AG08395 (cell line): ENCODE measurements at regions not wholly inside any gene's neighbourhood (a gene's known extent, or its start where the extent isn't known, plus 50 kb on each side); places are given as distances from the start of the nearest gene placed in this dataset.
A peak's percentile ranks its signal among the peaks of the same experiment; 100 is the strongest.
"Not testable (repeated sequence)": the region's sequence is repeated elsewhere in the genome, so short reads cannot be mapped to it uniquely, and the experiment has no call there.

Experiments
- DNase-seq: peaks from one replicate; pipeline ENCODE4 v3.0.0; 2012; ENCODE audit warnings: mixed read lengths, low spot score

DNA sequence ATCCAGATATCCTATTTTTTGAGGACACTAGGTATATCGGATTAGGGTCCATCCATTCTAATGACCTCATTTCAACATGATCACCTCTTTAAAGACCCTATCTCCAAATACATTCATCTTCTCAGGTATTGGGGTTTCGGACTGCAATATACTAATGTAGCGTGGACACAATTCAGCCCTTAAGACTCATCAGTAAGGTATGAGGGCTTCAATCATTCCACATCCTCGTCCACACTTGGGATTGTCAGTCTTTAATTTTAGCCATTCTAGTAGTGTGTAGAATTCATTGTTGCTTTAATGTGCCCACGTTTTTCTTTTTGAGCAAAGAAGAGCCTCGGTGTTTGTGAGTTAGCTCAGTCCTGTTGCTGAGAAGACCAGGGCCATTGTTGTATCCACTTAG is 177.0 kb upstream of the TBX3 start:
- no peak for DNase-seq

DNA sequence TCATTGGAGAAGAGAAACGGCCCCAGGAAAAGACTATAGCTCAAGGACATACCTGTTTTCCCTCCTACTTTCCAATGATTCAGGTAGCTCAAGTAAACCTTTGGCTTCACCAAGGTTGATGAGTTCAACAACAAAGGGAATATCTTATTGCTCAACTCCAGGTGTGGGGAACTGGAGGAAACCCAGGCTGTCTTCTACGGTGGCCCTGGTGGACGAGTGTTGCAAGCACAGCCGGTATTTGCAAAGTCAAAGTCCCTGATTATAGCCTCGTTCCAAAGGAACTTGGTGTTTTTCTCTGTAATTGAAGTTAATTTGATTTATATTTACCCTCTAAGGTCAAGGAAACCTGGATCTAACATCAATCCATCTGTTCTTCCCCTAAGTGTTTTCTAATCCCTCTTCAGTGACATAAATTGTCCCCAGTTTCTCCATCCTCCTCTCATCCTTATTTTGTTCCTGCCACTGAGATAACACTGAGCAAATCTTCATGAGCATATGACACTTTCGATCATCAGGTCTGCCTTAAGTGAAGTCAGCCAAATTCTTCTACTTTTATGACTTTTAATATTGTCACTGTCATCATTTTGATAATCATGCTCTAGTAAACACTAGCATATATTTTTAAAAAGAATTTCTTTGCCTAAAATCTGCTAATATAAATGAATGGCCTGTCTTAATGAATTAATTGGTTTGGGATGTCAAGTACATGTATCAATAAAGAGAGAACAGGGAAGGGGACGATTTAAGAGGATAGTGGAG is 174.6 kb upstream of the TBX3 start:
- no peak for DNase-seq

DNA sequence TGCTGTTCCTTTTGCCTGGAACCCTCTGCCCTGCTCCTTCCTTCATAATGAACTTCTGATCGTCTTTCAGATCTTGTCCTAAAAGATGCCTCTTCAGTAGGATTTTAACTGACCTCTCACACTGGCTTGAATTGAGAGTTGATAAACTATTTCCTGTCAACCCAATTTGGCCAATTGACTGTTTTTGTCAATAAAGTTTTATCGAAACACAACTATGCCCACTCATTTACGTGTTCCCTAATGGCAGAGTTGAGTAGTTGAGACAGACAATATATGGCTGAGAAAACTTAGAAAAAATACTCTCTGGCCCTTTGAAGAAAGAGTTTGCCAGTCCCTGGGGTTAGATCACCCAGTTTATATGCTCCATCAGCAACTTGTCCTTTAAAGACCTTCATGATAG is 171.7 kb upstream of the TBX3 start:
- no peak for DNase-seq

DNA sequence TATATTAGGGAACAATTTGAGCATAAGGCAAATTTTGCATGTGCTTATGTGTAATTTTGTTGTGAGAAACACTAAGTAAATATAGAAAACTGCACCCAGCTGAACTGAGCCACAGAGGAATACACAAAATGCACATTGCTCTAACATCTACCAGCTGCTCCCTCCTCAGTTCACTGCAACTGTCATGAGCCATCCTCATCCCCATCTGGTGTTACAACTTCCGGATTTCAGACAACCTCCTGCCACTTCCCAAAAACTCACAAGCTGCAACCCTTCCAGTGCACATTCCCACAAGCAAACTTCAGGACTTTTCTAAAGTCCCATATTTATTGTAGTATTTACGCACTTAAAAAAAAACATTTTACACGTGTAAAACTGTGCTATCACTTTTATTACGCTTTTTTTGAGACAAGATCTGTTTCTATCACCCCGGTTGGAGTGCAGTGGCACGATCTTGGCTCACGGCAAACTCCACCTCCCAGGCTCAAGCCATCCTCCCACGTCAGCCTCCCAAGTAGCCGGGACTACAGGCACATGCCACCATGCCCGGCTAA is 169.1 kb upstream of the TBX3 start:
- DNase-seq, result peak; percentile 49

DNA sequence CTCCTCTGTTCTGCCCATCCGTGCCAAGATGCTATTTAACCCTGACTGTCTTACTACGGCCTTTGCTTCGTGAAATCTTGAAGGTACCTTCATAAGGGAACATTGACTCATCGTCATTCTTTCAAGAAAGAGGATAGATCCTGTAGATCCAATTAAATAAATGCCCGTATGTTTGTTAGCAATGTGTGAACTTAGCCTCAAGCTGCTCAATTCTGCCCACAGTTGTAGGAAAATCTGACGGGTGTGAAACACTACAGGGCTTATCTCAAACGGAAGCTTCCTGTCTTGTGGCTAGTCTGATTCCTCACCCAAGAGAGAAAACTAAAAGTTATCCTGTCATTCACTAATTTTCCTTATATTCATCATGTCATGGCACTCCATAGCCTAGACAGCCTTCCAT is 168.0 kb upstream of the TBX3 start:
- no peak for DNase-seq

DNA sequence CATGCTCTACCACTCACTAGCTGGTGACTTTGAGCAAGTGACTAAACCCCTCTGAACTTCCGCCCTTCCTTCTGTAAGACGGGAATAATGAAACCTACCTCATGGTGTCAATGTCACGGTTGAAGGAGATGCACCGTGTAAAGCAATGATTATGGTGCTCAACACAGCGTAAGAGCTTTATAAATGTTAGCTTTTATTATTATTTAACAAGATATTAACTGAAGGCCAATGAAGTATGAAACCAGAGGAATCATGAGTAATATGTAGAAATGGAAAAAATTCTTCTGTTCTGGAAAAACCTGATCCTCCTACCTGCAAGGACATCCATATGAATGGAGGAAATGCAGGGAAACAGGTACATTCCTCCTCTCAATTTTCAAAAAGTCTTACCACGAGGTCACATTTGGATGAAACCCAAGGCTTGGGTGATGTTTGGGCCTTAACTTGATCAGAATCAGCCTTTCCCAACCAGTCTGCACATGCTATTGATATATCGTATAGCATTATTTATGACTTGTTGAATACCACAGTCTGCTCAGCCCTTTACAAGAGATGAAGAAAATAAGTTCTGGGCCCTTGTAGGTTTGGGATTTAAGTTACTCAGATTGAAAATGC is 166.8 kb upstream of the TBX3 start:
- DNase-seq, result no peak

DNA sequence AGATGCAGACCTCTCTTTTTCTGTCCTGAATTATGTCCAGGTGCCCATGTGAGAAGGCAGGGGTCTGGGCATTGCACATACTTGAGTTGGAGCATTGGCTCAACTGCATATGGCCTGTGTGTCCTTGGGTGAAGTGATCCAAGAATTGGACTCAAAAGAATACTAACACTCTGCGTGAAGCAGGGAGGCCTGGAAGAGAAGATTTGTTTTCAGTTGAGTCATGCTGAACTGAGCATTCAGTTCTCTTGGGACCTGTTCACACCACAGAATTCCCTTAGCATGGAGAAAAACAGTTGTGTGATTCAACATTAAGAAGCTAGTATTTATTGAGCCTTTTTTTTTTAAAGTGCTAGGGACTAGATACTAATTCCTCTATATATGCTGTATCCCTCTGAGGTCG is 164.7 kb upstream of the TBX3 start:
- peak; percentile 91 for DNase-seq

DNA sequence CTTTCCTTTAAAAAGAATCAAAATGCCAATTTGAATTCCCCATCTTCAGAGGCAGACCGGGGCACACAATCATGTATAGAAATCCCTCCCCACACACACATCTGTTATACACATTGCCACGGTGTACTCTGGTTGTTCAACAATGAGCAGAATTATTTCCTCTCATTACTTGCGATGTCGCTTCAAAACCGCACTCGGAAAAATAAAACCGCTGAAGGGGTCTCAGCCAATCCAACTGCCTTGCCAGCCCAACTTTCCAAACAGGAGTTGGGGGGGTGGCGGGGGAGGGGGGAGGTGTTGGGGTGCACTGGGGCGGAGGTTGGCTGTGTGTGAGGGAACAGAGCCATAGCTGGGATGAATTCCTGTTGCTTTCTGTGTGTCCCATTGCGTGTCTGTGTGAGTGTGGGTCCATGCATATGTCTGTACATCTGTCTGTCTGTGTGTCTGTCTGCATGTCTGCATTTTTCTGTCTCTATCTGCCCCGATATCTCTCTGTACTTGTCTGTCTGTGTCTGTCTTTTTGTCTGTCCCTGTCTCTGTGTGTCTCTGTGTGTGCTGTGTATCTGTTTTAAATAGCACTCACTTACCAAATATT is 163.6 kb upstream of the TBX3 start:
- no peak for DNase-seq

DNA sequence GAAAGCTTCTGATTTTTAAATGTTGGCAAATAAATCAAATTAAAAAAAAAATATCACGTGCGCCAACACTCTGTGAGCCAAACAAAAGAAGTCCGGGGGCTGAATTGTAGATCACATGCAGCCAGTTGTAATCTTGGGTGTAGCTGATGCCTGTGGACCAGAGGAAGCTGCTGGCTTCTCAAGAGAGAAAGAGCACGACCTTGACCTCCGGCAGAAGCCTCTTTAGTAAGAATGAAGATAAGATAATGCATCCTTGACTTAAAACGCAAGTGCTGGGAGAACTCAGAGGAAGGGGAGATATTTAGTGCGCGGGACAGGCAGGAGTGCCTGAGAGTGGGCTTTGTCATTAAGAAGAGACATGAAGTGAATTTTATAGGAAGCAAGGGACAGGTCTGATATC is 162.8 kb upstream of the TBX3 start:
- no peak for DNase-seq

DNA sequence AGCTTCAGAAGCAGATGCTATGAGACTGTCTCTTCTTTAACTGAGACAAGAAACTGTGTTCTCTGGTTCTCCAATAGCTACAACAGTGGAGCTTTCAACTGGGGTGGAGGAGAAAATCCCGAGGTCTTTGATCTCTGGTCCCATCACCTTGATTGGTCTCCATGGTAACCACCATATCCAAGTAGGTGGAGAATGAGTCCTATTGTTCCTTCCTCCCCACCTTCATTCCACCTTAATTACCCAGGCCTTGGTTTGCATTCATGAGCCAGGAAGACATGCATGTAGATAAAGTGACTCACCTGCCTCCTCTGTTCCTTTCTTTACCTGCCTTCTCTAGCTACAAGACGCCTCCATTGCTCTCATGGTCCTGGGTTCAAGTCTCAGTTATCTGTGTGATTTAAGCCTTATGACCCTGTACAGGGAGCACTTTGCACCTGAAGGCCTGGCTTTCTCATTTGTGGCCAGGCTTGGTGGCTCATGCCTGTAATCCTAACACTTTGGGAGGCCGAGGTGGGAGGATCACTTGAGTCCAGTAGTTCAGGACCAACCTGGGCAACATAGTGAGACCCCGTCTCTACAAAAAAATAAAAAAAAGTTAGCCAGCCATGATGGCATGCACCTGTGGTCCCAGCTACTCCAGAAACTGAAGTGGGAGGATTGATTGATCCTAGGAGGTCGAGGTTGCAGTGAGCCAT is 157.7 kb upstream of the TBX3 start:
- DNase-seq, result no peak

DNA sequence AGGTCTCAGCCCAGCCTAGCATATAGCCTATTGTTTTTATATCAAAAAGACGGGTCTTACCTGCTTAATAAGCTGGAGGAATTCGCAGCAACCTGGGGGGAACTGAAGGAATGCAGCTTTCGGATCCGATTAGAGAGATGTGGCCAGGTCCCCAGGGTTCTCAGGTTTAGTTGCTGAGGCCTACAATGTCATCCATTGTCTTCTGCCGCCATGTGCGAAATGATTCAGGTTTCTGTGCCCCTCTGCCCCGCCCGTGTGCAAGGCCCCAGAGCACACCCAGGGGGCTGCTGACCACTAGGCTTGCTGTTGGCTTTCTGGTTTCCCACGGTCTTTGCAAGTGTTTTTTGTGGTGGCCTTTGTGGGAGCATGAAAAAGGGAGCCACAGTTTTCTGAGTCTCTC is 154.5 kb upstream of the TBX3 start:
- DNase-seq, result no peak

DNA sequence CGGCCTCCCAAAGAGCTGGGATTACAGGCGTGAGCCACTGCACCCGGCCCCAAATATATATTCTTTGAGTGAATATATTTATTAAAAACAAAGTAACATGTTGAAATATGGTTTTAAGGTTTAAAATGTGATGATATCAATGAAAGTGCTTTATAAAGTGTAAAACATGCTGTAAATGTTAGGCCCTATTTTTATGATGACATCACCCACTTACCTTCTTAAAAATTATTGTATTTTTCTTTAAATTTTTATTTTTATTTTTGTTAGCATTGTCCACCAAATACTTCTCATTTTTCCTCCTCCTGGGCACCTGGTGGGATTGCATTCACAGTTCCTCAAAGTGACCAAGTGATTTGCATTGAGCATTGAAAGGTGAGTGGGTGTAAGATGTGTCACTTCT is 152.6 kb upstream of the TBX3 start:
- no peak for DNase-seq

DNA sequence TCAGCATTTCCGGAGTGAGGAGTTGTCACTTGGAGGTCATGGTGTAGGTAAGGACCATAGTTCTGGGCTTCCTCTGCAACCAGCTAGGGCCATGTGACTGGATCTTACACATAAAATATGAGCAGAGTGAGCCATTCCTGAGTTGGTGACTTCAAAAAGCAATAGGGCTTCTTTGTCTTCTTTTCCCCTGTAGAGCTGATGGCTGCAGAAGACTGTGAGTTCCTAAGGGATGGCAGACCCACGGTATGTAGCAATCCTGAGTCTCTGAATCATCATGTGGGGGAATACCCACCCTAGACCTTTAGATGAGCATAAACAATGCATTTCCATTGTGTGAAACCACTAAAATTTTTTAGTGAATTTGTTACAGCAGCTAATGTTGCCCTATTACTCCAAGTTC is 151.1 kb upstream of the TBX3 start:
- peak; percentile 70 for DNase-seq

DNA sequence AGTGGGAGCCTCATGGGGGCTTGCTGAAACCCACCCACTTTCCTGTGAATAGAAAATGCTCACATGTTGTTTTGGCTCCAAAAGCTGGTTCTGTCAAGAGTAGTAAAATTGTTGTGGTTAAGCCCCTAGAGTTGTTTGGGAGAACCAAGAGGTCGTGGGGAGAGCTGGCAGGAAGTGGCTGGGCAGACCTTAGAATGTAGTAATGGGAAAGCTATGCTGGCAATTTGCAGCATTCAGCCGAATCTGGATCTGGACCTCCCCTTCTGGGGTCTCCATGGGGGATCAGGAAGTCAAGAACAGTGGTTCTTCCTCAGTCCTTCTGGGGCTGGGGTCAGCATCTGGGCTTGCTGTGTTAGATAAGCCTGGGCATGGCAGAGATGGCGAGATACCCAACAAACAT is 150.6 kb upstream of the TBX3 start:
- peak; percentile 63 for DNase-seq

DNA sequence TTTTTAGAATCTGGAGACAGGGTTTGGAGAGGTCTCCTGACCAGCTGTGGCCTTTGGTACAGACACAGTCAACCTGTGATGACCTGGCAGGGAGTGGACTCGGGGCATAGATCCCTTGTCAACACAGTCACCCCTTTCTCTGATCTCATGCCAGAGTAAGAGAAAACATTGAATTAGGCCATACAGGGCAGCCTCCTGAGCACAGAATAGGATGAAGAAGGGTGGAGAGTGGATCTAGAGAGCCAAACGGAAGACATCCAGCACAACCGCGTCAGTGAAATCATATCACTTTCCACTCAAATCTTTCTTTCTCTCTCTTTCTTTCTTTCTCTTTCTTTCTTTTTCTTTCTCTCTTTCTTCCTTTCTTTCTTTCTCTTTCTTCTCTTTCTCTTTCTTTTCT is 145.9 kb upstream of the TBX3 start:
- no peak for DNase-seq

DNA sequence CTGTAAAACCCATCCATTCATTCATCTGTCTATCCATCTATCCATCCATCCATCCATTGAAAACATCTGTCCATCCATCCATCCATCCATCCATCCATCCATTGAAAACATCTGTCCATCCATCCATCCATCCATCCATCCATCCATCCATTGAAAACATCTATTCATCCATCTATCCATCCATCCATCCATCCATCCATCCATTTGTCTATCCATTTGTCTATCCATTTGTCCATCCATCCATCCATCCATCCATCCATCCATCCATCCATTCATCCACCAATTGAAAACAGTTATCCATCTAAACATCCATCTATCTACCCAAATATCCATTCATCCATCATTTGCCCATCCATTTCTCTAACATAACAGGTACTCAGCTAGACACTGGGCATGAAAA is 145.3 kb upstream of the TBX3 start:
- DNase-seq, result not testable (repeated sequence)

DNA sequence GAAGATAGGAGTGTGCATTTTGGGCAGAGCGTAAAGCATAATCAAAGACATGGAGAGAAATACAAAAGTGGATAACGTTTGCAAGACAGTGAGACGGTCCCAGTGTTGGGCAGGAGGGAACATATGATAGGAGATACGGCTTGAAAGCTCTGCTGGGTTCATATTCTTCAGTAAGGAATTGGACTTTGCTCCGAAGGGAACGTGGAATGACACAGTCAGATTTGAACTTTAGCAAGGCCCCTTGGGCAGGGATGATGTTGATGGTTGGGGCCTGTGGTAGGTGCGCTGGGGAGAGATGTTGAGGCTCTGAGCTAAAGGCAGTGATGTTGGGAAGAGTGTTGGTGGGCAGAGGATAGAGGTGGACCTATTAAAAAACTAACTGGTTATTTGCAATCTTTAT is 143.5 kb upstream of the TBX3 start:
- no peak for DNase-seq

DNA sequence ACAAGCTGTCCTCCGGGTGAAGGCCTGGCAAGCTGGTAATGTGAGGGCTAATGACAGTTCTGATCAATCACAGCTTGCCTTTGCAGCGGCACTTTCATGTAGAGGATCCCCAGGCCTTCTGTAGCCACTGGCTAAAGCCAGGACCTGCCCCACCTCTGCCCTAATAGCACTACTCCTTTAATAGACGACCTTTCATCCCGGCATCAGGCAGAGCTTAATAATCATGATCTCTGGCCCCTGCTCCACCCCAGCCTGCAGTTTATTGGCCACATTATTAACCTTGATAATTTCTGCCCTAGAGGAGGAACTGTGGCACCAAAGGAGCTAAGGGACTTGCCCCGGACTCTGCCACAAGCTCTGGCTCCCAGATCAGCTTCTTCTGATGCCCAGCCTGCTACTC is 142.3 kb upstream of the TBX3 start:
- no peak for DNase-seq

DNA sequence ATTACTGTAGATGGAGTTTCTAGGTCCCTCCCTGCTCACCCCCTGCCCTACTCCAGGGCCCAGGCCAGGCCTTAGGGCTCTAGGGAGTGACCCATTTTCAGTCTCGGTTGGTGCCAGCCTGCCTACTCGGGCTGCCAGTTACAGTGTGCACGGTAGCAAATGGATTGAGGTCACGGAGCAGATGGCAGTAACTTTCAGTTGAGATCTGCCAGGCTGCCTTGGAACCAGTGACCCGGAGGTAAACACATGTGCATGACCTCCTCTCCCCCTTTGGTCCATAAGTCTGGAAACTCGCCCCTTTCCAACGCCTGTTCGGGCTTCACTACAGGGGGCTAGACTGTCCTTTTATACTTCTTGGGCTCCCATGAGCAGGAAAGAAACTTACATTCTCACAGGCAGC is 139.7 kb upstream of the TBX3 start:
- no peak for DNase-seq

DNA sequence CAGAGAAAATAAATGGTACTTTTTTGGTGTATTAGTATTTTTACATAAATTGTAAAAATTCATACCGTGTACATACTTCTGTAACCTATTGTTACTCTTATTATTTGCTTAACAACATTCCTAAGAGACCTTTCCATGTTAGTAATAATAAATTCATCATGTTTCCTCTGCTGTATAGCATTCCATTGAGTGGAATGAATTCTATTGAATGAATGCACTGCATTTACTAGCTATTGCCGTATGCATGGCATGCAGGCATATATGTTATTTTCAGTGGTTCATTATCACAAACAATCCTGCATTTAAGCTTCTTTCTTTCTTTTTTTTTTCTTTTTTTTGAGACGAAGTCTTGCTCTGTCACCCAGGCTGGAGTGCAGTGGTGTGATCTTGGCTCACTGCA is 137.6 kb upstream of the TBX3 start:
- no peak for DNase-seq

DNA sequence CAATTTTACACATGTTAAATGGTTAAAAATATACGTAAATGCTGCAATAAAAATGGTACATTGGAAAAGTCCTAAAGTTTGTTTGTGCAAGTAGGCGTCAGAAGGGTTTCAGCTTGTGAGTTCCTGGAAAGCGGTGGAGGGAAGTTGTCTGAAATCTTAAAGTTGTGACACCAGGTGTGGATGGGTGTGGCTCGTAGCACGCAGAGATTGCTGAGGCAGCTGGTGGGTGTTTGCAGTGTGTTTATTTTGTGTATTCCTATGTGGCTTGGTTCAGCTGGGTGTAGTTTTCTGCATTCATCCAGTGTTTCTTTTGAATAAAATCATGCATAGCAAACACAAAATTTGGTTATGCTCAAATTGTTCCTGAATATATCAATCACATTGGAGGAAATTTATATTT is 136.8 kb upstream of the TBX3 start:
- DNase-seq, result no peak

DNA sequence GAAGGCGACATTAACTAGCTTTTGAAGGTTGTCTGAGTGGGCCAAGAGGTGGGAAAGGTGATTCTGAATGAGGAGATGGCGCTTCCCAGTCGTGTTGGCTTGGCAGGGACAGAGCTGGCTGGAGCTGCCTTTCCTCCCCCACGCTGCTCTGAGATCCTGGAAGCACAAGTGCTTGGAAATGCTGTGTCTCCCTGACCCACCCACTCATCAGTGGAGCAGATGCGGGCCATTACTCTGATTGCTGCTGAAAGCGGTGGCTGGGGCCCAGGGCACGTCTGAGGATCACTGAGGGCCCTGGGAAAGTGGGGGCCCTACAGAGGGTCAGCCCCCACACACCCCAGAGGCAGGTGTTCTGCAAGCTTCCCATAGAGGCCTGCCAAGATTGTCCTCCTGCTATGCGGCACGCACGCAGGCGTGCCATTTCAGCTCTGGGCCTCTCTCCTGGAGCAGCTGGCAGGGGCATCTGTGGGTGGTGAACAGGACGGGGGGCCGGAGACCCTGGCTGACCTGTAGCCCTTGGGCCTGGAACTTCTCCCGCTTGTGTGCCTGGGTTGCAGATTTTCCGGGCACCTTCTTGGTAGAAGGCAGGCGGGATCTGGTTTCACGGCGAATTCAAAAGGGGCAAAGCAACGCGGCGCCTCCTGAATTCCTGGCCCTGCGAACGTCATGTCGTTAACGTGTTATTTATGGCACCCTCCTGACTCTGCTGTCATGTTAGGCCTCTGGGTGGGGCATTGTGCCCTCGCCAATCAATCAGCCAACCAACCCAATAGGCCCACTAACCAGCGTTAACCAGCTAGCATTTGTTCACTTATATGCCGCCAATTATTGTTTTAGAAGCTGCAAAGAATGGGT is 133.8 kb upstream of the TBX3 start:
- DNase-seq, result no peak
